Psoas muscle (tissue), 7 donors: ENCODE measurements at regions not wholly inside any gene's neighbourhood (a gene's known extent, or its start where the extent isn't known, plus 50 kb on each side); places are given as distances from the start of the nearest gene placed in this dataset.
"Not testable (repeated sequence)": the region's sequence is repeated elsewhere in the genome, so short reads cannot be mapped to it uniquely, and the experiment has no call there.

Experiments
- ATAC-seq, 4 donors: fragments of 200-7000 bp; cut with Tn5 transposase; one replicate each; pipeline ENCODE4 v1.9.1; 2020; ENCODE audit warnings: moderate library complexity in 3 of 4, mild to moderate bottlenecking in 2 of 4
- DNase-seq, 2 donors: peaks; one replicate each; pipeline ENCODE4 v3.0.0-alpha.2; 2020
- H3K27ac ChIP-seq: fragments of 200-600 bp; one replicate; pipeline ENCODE4 v1.8.0; 2022
- H3K27me3 ChIP-seq, 3 donors: fragments of 200-600 bp in 1 of 3; one replicate each; pipeline versions ENCODE4 v1.6.1 to v1.8.0; 2013 to 2022; ENCODE audit warnings: low read length in 2 of 3, mild to moderate bottlenecking in 2 of 3, moderate library complexity in 1 of 3; ENCODE audit not compliant: insufficient read depth in 3 of 3
- H3K36me3 ChIP-seq, 2 donors: fragments of 200-600 bp in 1 of 2; one replicate each; pipeline versions ENCODE4 v1.6.1 to v1.8.0; 2013 to 2022; ENCODE audit warnings: low read depth in 1 of 2, mild to moderate bottlenecking in 1 of 2, moderate library complexity in 1 of 2; ENCODE audit not compliant: insufficient read depth in 1 of 2
- H3K4me1 ChIP-seq: fragments of 200-600 bp; one replicate; pipeline ENCODE4 v1.8.0; 2022
- H3K4me3 ChIP-seq: fragments of 200-600 bp; one replicate; pipeline ENCODE4 v1.8.0; 2022; ENCODE audit warnings: mild to moderate bottlenecking
- H3K9me3 ChIP-seq: fragments of 200-600 bp; one replicate; pipeline ENCODE4 v1.8.0; 2022
- CTCF ChIP-seq: fragments of 200-600 bp; IDR thresholded peaks from one replicate; pipeline ENCODE4 v1.8.0; 2022; ENCODE audit warnings: antibody characterized with exemption
- WGBS, 3 donors: extraction: QIAGEN DNeasy Blood & Tissue Kit; methylation state at CpG; one replicate each; pipeline versions ENCODE4 v1.1.6 to v1.1.7; 2013; 5-methylcytosine and 5-hydroxymethylcytosine counted together
- intact Hi-C, 2 donors: fragments of 100-400 bp; cut with DNase I; formaldehyde crosslinking; loops; one replicate each; pipeline versions ENCODE4 v1.11.0 to v1.14.2; 2022
- donor health status: healthy with polysubstance abuse.
- donor health status: DM: no; HTN: no; CAD: no; lungs with moderate emphysema.
- donor health status: Bipolar disorder and iron deficiency.
- donor health status: healthy.
- donor health status: DM: yes; HTN: yes; CAD: no.
- donor health status: DM: no; HTN: no; CAD: no.
- donor health status: DM: yes; HTN: yes; CAD: no.

GRCh38 chr1:187588917-187589316, 760.2 kb downstream of the PLA2G4A start:
- Histone ChIP-seq H3K4me1 (no peaks in the 10 kb centered on the region), H3K27ac (no peak overlapping the region), H3K4me3 (no peak overlapping the region), H3K36me3 (no peaks in the 10 kb centered on the region), H3K9me3 (no peaks in the 10 kb centered on the region), H3K27me3 (no peaks in the 10 kb centered on the region)
- ATAC-seq (no peak), DNase-seq (no peak)
- no peak for TF ChIP-seq CTCF
- intact Hi-C loops, result no loop called here
- 87 to 93% (median 88%) methylated on average over 3 of the region's 3 CpGs for WGBS, 3 donors

GRCh38 chr1:187605736-187606135, 777.0 kb downstream of the PLA2G4A start:
- Histone ChIP-seq H3K4me1 (no peaks in the 10 kb centered on the region), H3K27me3 (no peaks in the 10 kb centered on the region), H3K36me3 (no peaks in the 10 kb centered on the region), H3K27ac (no peak overlapping the region), H3K9me3 (peaks cover 6% of the 10 kb centered on the region), H3K4me3 (no peak overlapping the region)
- no peak for TF ChIP-seq CTCF
- intact Hi-C loops, result no loop called here
- ATAC-seq (no peak), DNase-seq (no peak)

GRCh38 chr1:187615853-187616735, 787.3 kb downstream of the PLA2G4A start:
- H3K36me3 ChIP-seq, ATAC-seq, H3K4me1 ChIP-seq, H3K27me3 ChIP-seq, intact Hi-C loops, H3K9me3 ChIP-seq, H3K4me3 ChIP-seq, DNase-seq, H3K27ac ChIP-seq: not testable (repeated sequence)
- 94 to 96% (median 94%) methylated on average over 45 to 55 of the region's 55 CpGs for WGBS, 3 donors

GRCh38 chr1:187616830-187617229, 788.1 kb downstream of the PLA2G4A start:
- H3K9me3 ChIP-seq, H3K4me1 ChIP-seq, H3K27me3 ChIP-seq, H3K4me3 ChIP-seq, DNase-seq, H3K36me3 ChIP-seq, ATAC-seq, intact Hi-C loops, H3K27ac ChIP-seq: not testable (repeated sequence)
- 83 to 90% (median 87%) methylated on average over 12 to 21 of the region's 21 CpGs for WGBS, 3 donors

- no peak overlapping the region for H3K4me3 ChIP-seq
- 86 to 90% (median 87%) methylated on average over 3 of the region's 3 CpGs for WGBS, 3 donors
- no peaks in the 10 kb centered on the region for H3K36me3 ChIP-seq
- H3K4me1 ChIP-seq, result no peaks in the 10 kb centered on the region
- DNase-seq (no peak), ATAC-seq (no peak)
- no peak for TF ChIP-seq CTCF
- no peaks in the 10 kb centered on the region for H3K27me3 ChIP-seq
- no peak overlapping the region for H3K27ac ChIP-seq
- intact Hi-C loops, result no loop called here
- H3K9me3 ChIP-seq, result no peaks in the 10 kb centered on the region
These were observed 789.0 kb downstream of the PLA2G4A start for GRCh38 chr1:187617776-187618175.

- ATAC-seq (no peak), DNase-seq (no peak)
- no peak overlapping the region for H3K27ac ChIP-seq
- H3K36me3 ChIP-seq, result no peaks in the 10 kb centered on the region
- H3K4me3 ChIP-seq, result no peak overlapping the region
- no peaks in the 10 kb centered on the region for H3K9me3 ChIP-seq
- no peaks in the 10 kb centered on the region for H3K4me1 ChIP-seq
- no peaks in the 10 kb centered on the region for H3K27me3 ChIP-seq
- intact Hi-C loops, result no loop called here
- TF ChIP-seq CTCF, result no peak
These were observed 790.4 kb downstream of the PLA2G4A start for GRCh38 chr1:187619175-187619574.
